Psoas muscle (tissue), 7 donors: ENCODE measurements at regions not wholly inside any gene's neighbourhood (a gene's known extent, or its start where the extent isn't known, plus 50 kb on each side); places are given as distances from the start of the nearest gene placed in this dataset.
"Not testable (repeated sequence)": the region's sequence is repeated elsewhere in the genome, so short reads cannot be mapped to it uniquely, and the experiment has no call there.

ENCODE experiments used
- ATAC-seq, 4 donors: fragments of 200-7000 bp; cut with Tn5 transposase; one replicate each; pipeline ENCODE4 v1.9.1; 2020; ENCODE audit warnings: moderate library complexity in 3 of 4, mild to moderate bottlenecking in 2 of 4
- DNase-seq, 2 donors: peaks; one replicate each; pipeline ENCODE4 v3.0.0-alpha.2; 2020
- H3K27ac ChIP-seq: fragments of 200-600 bp; one replicate; pipeline ENCODE4 v1.8.0; 2022
- H3K27me3 ChIP-seq, 3 donors: fragments of 200-600 bp in 1 of 3; one replicate each; pipeline versions ENCODE4 v1.6.1 to v1.8.0; 2013 to 2022; ENCODE audit warnings: low read length in 2 of 3, mild to moderate bottlenecking in 2 of 3, moderate library complexity in 1 of 3; ENCODE audit not compliant: insufficient read depth in 3 of 3
- H3K36me3 ChIP-seq, 2 donors: fragments of 200-600 bp in 1 of 2; one replicate each; pipeline versions ENCODE4 v1.6.1 to v1.8.0; 2013 to 2022; ENCODE audit warnings: low read depth in 1 of 2, mild to moderate bottlenecking in 1 of 2, moderate library complexity in 1 of 2; ENCODE audit not compliant: insufficient read depth in 1 of 2
- H3K4me1 ChIP-seq: fragments of 200-600 bp; one replicate; pipeline ENCODE4 v1.8.0; 2022
- H3K4me3 ChIP-seq: fragments of 200-600 bp; one replicate; pipeline ENCODE4 v1.8.0; 2022; ENCODE audit warnings: mild to moderate bottlenecking
- H3K9me3 ChIP-seq: fragments of 200-600 bp; one replicate; pipeline ENCODE4 v1.8.0; 2022
- CTCF ChIP-seq: fragments of 200-600 bp; IDR thresholded peaks from one replicate; pipeline ENCODE4 v1.8.0; 2022; ENCODE audit warnings: antibody characterized with exemption
- WGBS, 3 donors: extraction: QIAGEN DNeasy Blood & Tissue Kit; methylation state at CpG; one replicate each; pipeline versions ENCODE4 v1.1.6 to v1.1.7; 2013; 5-methylcytosine and 5-hydroxymethylcytosine counted together
- intact Hi-C, 2 donors: fragments of 100-400 bp; cut with DNase I; formaldehyde crosslinking; loops; one replicate each; pipeline versions ENCODE4 v1.11.0 to v1.14.2; 2022
- donor health status: healthy with polysubstance abuse.
- donor health status: DM: no; HTN: no; CAD: no; lungs with moderate emphysema.
- donor health status: Bipolar disorder and iron deficiency.
- donor health status: healthy.
- donor health status: DM: yes; HTN: yes; CAD: no.
- donor health status: DM: no; HTN: no; CAD: no.
- donor health status: DM: yes; HTN: yes; CAD: no.

- DNase-seq = no peak
- no peaks in the 10 kb centered on the region for H3K9me3 ChIP-seq
- no peak for ATAC-seq
- no peak overlapping the region for H3K27ac ChIP-seq
- H3K4me1 ChIP-seq = peaks cover 11% of the 10 kb centered on the region
- H3K27me3 ChIP-seq = peaks cover 0 to 3% (median 0%) of the 10 kb centered on the region in 3 donors
- no peak for TF ChIP-seq CTCF
- intact Hi-C loops = no loop called here
- H3K36me3 ChIP-seq = no peaks in the 10 kb centered on the region
- H3K4me3 ChIP-seq = no peak overlapping the region
These were observed 118.4 kb upstream of the MED14 start for GRCh38 chrX:40853816-40854123.

- intact Hi-C loops = no loop called here
- no peaks in the 10 kb centered on the region for H3K36me3 ChIP-seq
- H3K9me3 ChIP-seq = peaks cover 3% of the 10 kb centered on the region
- no peak overlapping the region for H3K27ac ChIP-seq
- WGBS, 3 donors = 93 to 100% (median 98%) methylated on average over 1 of the region's 1 CpG
- peaks cover 11% of the 10 kb centered on the region for H3K4me1 ChIP-seq
- no peak for DNase-seq
- ATAC-seq = no peak
- no peak overlapping the region for H3K4me3 ChIP-seq
- H3K27me3 ChIP-seq = peaks cover 0 to 3% (median 0%) of the 10 kb centered on the region in 3 donors
- no peak for TF ChIP-seq CTCF
These were observed 118.9 kb upstream of the MED14 start for GRCh38 chrX:40854242-40854641.

GRCh38 chrX:40855411-40855810 is 120.1 kb upstream of the MED14 start:
- DNase-seq = no peak
- peak; percentile 96 to 97 (median 96) for ATAC-seq
- peaks cover 11% of the 10 kb centered on the region for H3K4me1 ChIP-seq
- no peaks in the 10 kb centered on the region for H3K27me3 ChIP-seq
- intact Hi-C loops = no loop called here
- H3K36me3 ChIP-seq = no peaks in the 10 kb centered on the region
- H3K9me3 ChIP-seq = peaks cover 3% of the 10 kb centered on the region
- H3K4me3 ChIP-seq = no peak overlapping the region
- no peak for TF ChIP-seq CTCF
- peak overlapping the region; percentile 86 for H3K27ac ChIP-seq

- no peak for DNase-seq
- Histone ChIP-seq H3K4me3 (no peak overlapping the region), H3K27me3 (no peaks in the 10 kb centered on the region), H3K36me3 (no peaks in the 10 kb centered on the region), H3K9me3 (peaks cover 3% of the 10 kb centered on the region), H3K27ac (peak overlapping the region; percentile 86), H3K4me1 (peaks cover 11% of the 10 kb centered on the region)
- intact Hi-C loops = no loop called here
- peak; percentile 78 to 87 (median 84) for ATAC-seq
- no peak for TF ChIP-seq CTCF
These were observed 120.7 kb upstream of the MED14 start for GRCh38 chrX:40855932-40856515.

- intact Hi-C loops = loop anchor here in 1 of 2 donors (10.0 kb wide), 1 partner anchor 107 kb away; no protein-coding TSS in a partner anchor
- not testable (repeated sequence) for H3K36me3 ChIP-seq, H3K4me3 ChIP-seq, H3K27me3 ChIP-seq, ATAC-seq, DNase-seq, H3K27ac ChIP-seq, H3K9me3 ChIP-seq
- 97 to 99% (median 99%) methylated on average over 19 to 47 of the region's 47 CpGs for WGBS, 3 donors
- peaks cover 20% of the 10 kb centered on the region for H3K4me1 ChIP-seq
These were observed 126.7 kb upstream of the MED14 start for GRCh38 chrX:40861952-40862554.

GRCh38 chrX:40863260-40863659 is 127.9 kb upstream of the MED14 start:
- ATAC-seq, H3K36me3 ChIP-seq, H3K9me3 ChIP-seq, H3K27ac ChIP-seq, H3K4me3 ChIP-seq, DNase-seq, H3K27me3 ChIP-seq: not testable (repeated sequence)
- 50 to 68% (median 58%) methylated on average over 2 to 4 of the region's 4 CpGs for WGBS, 3 donors
- intact Hi-C loops = loop anchor here in 1 of 2 donors (10.0 kb wide), 1 partner anchor 108 kb away; no protein-coding TSS in a partner anchor
- peaks cover 28% of the 10 kb centered on the region for H3K4me1 ChIP-seq
